DOHH2 (cell line): ENCODE measurements at regions not wholly inside any gene's neighbourhood (a gene's known extent, or its start where the extent isn't known, plus 50 kb on each side); places are given as distances from the start of the nearest gene placed in this dataset.

Source experiments
- H3F3A ChIP-seq: fragments of 200-600 bp; sonication (generic), shearing (Covaris generic); 2 replicates; pipeline ENCODE4 v1.6.0; 2016; ENCODE audit warnings: antibody characterized with exemption, mild to moderate bottlenecking; ENCODE audit not compliant: control insufficient read depth, insufficient read depth
- H3K27ac ChIP-seq: fragments of 200-600 bp; sonication (generic); 2 replicates; pipeline ENCODE4 v1.5.1; 2014; ENCODE audit warnings: low read depth, mild to moderate bottlenecking, low read length, moderate library complexity
- H3K27me3 ChIP-seq: fragments of 200-600 bp; sonication (generic); 2 replicates; pipeline ENCODE4 v1.6.1; 2014; ENCODE audit warnings: mild to moderate bottlenecking, low read length, mixed read lengths; ENCODE audit not compliant: control insufficient read depth
- H3K36me3 ChIP-seq: fragments of 200-600 bp; sonication (generic); 2 replicates; pipeline ENCODE4 v1.6.1; 2014; ENCODE audit warnings: mild to moderate bottlenecking, low read length, moderate library complexity, mixed read lengths; ENCODE audit not compliant: control insufficient read depth
- H3K4me1 ChIP-seq: fragments of 200-600 bp; sonication (generic); 2 replicates; pipeline ENCODE4 v1.6.1; 2014; ENCODE audit warnings: mild to moderate bottlenecking, low read length, mixed read lengths; ENCODE audit not compliant: control insufficient read depth
- H3K4me2 ChIP-seq: fragments of 200-600 bp; sonication (generic); 2 replicates; pipeline ENCODE4 v1.6.0; 2014; ENCODE audit warnings: mild to moderate bottlenecking, low read length, moderate library complexity
- H3K4me3 ChIP-seq: fragments of 200-600 bp; sonication (generic); 2 replicates; pipeline ENCODE4 v1.5.1; 2014; ENCODE audit warnings: mild to moderate bottlenecking, low read length, mixed read lengths
- H3K79me2 ChIP-seq: fragments of 200-600 bp; sonication (generic); 2 replicates; pipeline ENCODE4 v1.6.1; 2014; ENCODE audit warnings: mild to moderate bottlenecking, low read length, mixed read lengths; ENCODE audit not compliant: control insufficient read depth
- H3K9me2 ChIP-seq: fragments of 200-600 bp; sonication (generic); replicated peaks from 2 replicates; pipeline ENCODE4 v1.6.1; 2014; ENCODE audit warnings: mild to moderate bottlenecking, low read length, mixed read lengths; ENCODE audit not compliant: control insufficient read depth
- H3K9me3 ChIP-seq: fragments of 200-600 bp; sonication (generic); 2 replicates; pipeline ENCODE4 v1.6.1; 2014; ENCODE audit warnings: antibody characterized with exemption, low read length, mixed read lengths; ENCODE audit not compliant: control insufficient read depth, insufficient read depth
- H4K20me1 ChIP-seq: fragments of 200-600 bp; sonication (generic); 2 replicates; pipeline ENCODE4 v1.6.0; 2014; ENCODE audit warnings: low read depth, mild to moderate bottlenecking, antibody characterized with exemption, low read length, moderate library complexity; ENCODE audit not compliant: control insufficient read depth, insufficient read depth
- EZH2phosphoT487 ChIP-seq: fragments of 200-600 bp; sonication (generic); IDR thresholded peaks from 2 replicates; pipeline ENCODE4 v1.6.1; 2017; ENCODE audit warnings: borderline replicate concordance, mild to moderate bottlenecking, antibody characterized with exemption, low read length, moderate library complexity, mixed read lengths
- TF ChIP-seq, protein P1 (sequence below): fragments of 200-600 bp; sonication (generic); IDR thresholded peaks from one replicate; pipeline ENCODE4 v1.5.1; 2014; ENCODE audit warnings: antibody characterized with exemption, mild to moderate bottlenecking, low read depth, low read length; ENCODE audit not compliant: poor library complexity, severe bottlenecking

DNA sequence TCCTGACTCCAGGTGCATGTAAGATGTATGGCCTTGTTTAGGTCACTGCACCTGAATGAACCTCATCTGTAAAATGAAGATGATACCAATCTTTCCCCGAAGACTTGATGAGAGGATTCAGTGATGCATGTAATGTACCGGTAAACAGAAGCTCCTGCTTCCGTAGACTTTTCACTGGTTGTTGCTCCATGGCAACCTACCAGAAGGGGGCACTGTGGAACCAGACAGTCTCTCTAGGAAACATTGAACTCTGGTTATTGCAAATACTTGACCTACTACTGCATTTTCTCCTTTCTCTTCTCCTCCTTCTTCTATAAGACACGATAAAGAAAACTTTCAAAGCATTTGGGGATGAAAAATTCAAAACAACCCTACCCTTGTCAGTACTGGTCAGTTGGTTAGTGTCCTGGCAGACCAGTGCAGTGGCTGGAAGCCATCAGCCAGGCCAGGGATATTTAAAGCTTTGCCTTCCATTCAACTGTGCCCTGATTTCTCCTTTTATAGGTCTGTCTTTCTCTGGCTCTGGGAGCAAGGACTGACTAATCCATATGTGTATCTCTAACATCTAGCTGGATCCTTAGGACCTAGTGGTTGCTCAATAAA is 667.4 kb upstream of the SALL1 start:
- Histone ChIP-seq H3K9me2 (no peaks in the 10 kb centered on the region), H3K9me3 (no peaks in the 10 kb centered on the region)

DNA sequence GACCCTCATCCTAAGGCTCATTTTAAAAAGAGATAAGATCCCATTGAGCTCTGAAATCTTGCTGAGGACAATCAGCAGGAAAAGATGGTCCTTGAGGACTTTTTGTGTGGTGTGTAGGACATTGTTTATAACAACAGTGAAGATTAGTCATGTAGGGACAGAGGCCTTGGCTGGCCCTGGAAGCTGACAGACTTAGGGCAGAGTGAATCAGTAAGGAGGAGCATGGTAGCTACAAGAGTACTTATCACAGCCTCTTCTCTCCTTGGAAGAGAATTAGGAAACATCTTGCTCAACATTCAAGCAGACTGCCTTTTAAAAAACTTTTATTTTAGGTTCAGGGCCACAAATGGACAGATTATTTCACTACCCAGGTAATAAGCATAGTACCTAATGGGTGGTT is 665.9 kb upstream of the SALL1 start:
- H3K4me2 ChIP-seq, result no peak overlapping the region
- no peaks in the 10 kb centered on the region for H3F3A ChIP-seq
- no peaks in the 10 kb centered on the region for H4K20me1 ChIP-seq
- no peaks in the 10 kb centered on the region for H3K4me1 ChIP-seq
- no peak overlapping the region for H3K4me3 ChIP-seq
- no peaks in the 10 kb centered on the region for H3K36me3 ChIP-seq
- TF ChIP-seq EZH2phosphoT487, result no peak
- TF ChIP-seq, protein P1, sequence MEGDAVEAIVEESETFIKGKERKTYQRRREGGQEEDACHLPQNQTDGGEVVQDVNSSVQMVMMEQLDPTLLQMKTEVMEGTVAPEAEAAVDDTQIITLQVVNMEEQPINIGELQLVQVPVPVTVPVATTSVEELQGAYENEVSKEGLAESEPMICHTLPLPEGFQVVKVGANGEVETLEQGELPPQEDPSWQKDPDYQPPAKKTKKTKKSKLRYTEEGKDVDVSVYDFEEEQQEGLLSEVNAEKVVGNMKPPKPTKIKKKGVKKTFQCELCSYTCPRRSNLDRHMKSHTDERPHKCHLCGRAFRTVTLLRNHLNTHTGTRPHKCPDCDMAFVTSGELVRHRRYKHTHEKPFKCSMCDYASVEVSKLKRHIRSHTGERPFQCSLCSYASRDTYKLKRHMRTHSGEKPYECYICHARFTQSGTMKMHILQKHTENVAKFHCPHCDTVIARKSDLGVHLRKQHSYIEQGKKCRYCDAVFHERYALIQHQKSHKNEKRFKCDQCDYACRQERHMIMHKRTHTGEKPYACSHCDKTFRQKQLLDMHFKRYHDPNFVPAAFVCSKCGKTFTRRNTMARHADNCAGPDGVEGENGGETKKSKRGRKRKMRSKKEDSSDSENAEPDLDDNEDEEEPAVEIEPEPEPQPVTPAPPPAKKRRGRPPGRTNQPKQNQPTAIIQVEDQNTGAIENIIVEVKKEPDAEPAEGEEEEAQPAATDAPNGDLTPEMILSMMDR, result no peak
- no peaks in the 10 kb centered on the region for H3K79me2 ChIP-seq
- H3K9me3 ChIP-seq, result no peaks in the 10 kb centered on the region
- no peaks in the 10 kb centered on the region for H3K9me2 ChIP-seq
- H3K27ac ChIP-seq, result no peak overlapping the region
- no peaks in the 10 kb centered on the region for H3K27me3 ChIP-seq

More for the DNA sequence above, 667.4 kb upstream of the SALL1 start:
- Histone ChIP-seq H3K4me2 (no peak overlapping the region), H3K4me3 (no peak overlapping the region), H4K20me1 (no peaks in the 10 kb centered on the region), H3K27me3 (no peaks in the 10 kb centered on the region), H3K27ac (no peak overlapping the region), H3F3A (no peaks in the 10 kb centered on the region), H3K36me3 (no peaks in the 10 kb centered on the region), H3K79me2 (no peaks in the 10 kb centered on the region), H3K4me1 (no peaks in the 10 kb centered on the region)
- TF ChIP-seq, protein P1, result peak; percentile 74
- no peak for TF ChIP-seq EZH2phosphoT487

DNA sequence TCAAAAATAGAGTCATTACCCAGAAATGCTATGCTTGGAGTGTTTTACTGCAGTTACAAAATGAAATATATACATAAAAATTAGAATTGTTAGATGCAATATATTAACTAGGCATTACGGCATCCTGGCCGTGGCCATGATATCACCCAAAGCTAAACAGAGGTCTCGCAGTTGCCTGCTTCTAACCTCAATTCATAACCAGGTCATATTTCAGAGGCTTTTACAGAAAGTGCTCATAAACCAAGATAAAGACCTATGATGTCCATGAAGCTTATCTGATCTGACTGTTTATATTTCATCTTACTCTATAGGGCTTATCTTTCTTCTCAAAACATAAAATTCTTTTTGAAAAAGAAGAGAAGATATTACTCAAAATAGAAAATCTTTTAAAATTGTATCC is 664.5 kb upstream of the SALL1 start:
- Histone ChIP-seq H3K27ac (no peak overlapping the region), H3K9me3 (no peaks in the 10 kb centered on the region), H3K4me3 (no peak overlapping the region), H3K4me1 (no peaks in the 10 kb centered on the region), H3K9me2 (no peaks in the 10 kb centered on the region), H3K36me3 (no peaks in the 10 kb centered on the region), H3K27me3 (no peaks in the 10 kb centered on the region), H3F3A (no peaks in the 10 kb centered on the region), H3K4me2 (no peak overlapping the region), H3K79me2 (no peaks in the 10 kb centered on the region), H4K20me1 (no peaks in the 10 kb centered on the region)
- TF ChIP-seq, protein P1, result no peak
- no peak for TF ChIP-seq EZH2phosphoT487
